Astrocyte of the cerebellum (primary cell): ENCODE measurements at regions not wholly inside any gene's neighbourhood (a gene's known extent, or its start where the extent isn't known, plus 50 kb on each side); places are given as distances from the start of the nearest gene placed in this dataset.
"Not testable (repeated sequence)": the region's sequence is repeated elsewhere in the genome, so short reads cannot be mapped to it uniquely, and the experiment has no call there.

Source experiments
- DNase-seq: peaks from one replicate; pipeline ENCODE4 v3.0.0-alpha.2; 2011; ENCODE audit warnings: low read depth
- H3K4me3 ChIP-seq: 2 replicates; pipeline ENCODE4 v1.5.1; 2011; ENCODE audit warnings: mild to moderate bottlenecking, low read depth, low read length, moderate library complexity
- in situ Hi-C: cut with HindIII; loops from 2 replicates; pipeline ENCODE4 v1.10.0; 2017; ENCODE audit warnings: low sequenced_read_pairs
- TF ChIP-seq, protein P1 (sequence below): IDR thresholded peaks from 2 replicates; pipeline ENCODE4 v1.5.1; 2012; ENCODE audit warnings: low read length, low read depth, moderate library complexity, mild to moderate bottlenecking; ENCODE audit errors: missing control alignments

DNA sequence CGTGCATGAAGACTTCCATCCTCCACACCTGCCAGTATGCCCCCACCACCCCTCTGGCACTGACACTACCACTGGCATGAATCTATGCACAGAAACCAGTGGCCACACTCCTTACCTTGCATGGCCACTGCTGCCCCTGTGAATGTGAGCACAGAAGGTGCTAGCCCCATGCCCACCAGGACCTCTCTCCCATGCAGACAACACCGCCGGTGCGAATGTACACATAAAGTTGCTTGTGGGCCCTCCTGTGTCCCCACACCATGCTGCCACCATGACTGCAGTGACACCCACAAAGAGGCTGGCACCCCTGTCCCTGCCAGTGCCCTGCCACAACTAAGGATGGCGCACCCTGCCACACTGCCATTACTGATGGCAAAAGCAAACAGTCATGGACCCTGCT lies 289.5 kb upstream of the KCND2 start:
- no peak for DNase-seq
- in situ Hi-C loops, result no loop called here
- no peak overlapping the region for H3K4me3 ChIP-seq
- TF ChIP-seq, protein P1, sequence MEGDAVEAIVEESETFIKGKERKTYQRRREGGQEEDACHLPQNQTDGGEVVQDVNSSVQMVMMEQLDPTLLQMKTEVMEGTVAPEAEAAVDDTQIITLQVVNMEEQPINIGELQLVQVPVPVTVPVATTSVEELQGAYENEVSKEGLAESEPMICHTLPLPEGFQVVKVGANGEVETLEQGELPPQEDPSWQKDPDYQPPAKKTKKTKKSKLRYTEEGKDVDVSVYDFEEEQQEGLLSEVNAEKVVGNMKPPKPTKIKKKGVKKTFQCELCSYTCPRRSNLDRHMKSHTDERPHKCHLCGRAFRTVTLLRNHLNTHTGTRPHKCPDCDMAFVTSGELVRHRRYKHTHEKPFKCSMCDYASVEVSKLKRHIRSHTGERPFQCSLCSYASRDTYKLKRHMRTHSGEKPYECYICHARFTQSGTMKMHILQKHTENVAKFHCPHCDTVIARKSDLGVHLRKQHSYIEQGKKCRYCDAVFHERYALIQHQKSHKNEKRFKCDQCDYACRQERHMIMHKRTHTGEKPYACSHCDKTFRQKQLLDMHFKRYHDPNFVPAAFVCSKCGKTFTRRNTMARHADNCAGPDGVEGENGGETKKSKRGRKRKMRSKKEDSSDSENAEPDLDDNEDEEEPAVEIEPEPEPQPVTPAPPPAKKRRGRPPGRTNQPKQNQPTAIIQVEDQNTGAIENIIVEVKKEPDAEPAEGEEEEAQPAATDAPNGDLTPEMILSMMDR, result no peak

DNA sequence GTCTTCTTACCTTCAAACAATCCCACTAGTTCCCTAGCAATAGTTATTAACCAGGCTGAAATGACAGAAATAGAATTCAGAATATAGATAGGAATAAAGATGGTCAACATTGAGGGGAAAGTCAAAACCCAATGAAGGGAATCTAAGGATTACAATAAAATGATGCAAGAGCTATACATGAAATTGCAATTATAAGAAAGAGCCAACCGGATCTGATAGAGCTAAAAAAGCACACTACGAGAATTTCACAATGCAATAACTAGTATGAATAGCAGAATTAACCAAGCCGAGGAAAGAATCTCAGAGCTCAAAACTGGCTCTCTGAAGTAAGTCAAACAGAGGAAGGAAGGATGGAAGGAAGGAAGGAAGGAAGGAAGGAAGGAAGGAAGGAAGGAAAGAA lies 288.7 kb upstream of the KCND2 start:
- in situ Hi-C loops, result no loop called here
- no peak overlapping the region for H3K4me3 ChIP-seq
- DNase-seq, result no peak
- TF ChIP-seq, protein P1, result no peak

DNA sequence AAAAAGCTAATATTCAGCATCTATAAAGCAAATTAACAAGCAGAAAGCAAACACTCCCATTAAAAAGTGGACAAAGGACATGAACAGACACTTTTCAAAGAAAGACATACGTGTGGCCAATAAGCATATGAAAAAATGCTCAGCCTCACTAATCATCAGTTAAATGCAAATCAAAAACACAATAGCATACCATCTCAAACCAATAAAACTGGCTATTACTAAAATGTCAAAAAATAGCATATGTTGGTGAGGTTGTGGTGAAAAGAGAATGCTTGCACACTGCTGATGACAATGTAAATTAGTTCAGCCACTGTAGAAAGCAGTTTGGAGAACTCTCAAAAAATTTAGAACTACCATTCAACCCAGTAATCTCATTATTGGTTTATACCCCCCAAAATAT lies 284.6 kb upstream of the KCND2 start:
- TF ChIP-seq, protein P1, result no peak
- in situ Hi-C loops, result no loop called here
- H3K4me3 ChIP-seq, result no peak overlapping the region
- DNase-seq, result no peak

DNA sequence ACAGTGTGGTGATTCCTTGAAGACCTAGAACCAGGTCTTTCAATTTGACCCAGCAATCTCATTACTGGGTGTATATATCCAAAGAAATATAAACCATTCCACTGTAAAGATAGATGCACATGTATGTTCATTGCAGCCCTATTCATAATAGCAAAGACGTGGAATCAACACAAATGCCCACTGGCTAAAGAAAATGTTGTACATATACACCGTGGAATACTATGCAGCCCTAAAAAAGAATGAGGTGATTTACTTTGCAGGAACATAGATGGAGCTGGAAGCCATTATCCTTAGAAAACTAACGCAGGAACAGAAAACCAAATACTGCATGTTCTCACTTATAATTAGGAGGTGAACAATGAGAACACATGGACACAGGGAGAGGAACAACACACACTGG lies 278.0 kb upstream of the KCND2 start:
- no peak for DNase-seq
- TF ChIP-seq, protein P1, result no peak
- in situ Hi-C loops, result no loop called here
- no peak overlapping the region for H3K4me3 ChIP-seq

DNA sequence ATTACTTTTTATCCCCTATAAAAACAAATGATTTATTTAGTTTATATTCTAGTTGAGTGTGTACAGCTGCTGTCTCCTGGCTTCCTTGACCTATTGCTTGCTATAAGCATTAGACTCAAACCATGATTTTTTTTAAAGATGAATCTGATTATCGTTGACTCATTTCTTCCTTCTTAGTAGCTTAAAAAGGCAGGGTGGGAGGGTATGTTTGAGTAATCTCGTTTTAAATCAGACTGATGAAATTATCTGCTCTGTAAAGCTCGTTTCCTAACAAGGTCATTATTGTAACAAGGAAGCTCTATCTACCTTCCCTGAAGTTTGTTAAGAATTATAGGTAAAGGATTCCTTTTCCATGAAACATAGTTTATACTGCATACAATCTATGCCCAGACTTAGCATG lies 276.3 kb upstream of the KCND2 start:
- no peak overlapping the region for H3K4me3 ChIP-seq
- in situ Hi-C loops, result no loop called here
- no peak for DNase-seq
- TF ChIP-seq, protein P1, result no peak

DNA sequence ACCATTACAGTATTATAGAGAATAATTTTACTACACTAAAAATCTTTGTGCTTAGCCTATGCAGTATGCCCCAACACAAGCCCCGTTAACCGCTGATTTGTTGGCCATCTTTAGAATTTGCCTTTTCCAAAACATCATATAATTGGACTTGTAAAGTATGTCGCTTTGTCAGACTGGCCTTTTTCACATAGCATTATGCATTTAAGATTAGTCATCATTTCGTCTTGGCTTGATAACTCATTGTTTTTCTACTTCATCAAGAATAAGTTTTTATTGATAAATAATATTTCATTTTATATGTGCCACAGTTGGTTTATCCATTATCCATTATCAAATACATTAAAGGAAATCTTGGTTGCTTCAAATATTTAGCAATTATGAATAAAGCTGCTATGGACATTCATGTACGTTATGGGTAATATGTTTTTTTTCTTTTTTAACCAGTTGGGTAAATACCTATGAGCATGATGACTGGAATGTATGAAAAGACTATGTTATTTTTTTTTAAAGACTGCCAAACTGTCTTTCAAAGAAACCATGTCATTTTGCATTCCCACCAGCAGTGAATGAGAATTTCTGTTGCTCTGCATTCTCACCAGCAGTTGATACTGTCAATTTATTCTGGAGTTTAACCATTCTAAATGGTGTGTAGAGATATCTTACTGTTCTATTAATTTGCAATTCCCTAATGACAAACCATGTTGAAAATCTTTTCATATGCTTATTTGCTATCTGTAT lies 273.1 kb upstream of the KCND2 start:
- no peak for DNase-seq
- in situ Hi-C loops, result no loop called here
- no peak overlapping the region for H3K4me3 ChIP-seq
- TF ChIP-seq, protein P1, result no peak

DNA sequence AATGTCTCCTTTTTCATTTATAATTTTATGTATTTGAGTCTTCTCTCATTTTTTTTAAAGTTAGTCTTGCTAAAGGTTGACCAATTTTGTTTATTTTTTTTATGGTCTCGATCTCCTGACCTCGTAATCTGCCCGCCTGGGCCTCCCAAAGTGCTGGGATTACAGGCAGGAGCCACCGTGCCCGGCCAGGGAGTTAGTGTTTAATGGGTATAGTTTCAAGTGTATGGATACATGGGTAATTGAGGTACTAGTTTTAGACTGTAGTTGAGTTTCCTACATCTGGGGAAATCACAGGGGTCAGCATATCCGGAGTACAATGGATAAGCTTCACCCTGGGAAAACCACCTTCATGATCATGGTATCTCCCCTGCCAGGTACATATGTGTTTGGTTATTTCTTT lies 267.3 kb upstream of the KCND2 start:
- TF ChIP-seq, protein P1, result no peak
- H3K4me3 ChIP-seq, result no peak overlapping the region
- in situ Hi-C loops, result no loop called here
- DNase-seq, result no peak

DNA sequence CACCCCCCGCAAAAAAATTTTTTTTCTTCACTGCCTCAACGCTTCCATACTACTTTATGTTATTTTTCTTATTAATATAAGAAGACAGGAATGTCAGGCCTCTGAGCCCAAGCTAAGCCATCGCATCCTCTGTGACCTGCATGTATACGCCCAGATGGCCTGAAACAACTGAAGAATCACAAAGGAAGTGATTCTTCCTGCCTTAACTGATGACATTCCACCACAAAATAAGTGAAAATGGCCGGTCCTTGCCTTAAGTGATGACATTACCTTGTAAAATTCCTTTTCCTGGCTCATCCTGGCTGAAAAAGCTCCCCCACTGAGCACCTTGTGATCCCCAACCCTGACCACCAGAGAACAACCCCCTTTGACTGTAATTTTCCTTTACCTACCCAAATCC lies 258.7 kb upstream of the KCND2 start:
- H3K4me3 ChIP-seq, DNase-seq, in situ Hi-C loops: not testable (repeated sequence)
